Fibroblast of skin of abdomen (primary cell): ENCODE measurements at regions not wholly inside any gene's neighbourhood (a gene's known extent, or its start where the extent isn't known, plus 50 kb on each side); places are given as distances from the start of the nearest gene placed in this dataset.
A peak's percentile ranks its signal among the peaks of the same experiment; 100 is the strongest.
"Not testable (repeated sequence)": the region's sequence is repeated elsewhere in the genome, so short reads cannot be mapped to it uniquely, and the experiment has no call there.

Experiments used
- DNase-seq: peaks from one replicate; pipeline ENCODE4 v3.0.0-alpha.2; 2013

GRCh38 chr2:36163520-36164254, 191.9 kb upstream of the CRIM1 start:
- no peak for DNase-seq

- DNase-seq: not testable (repeated sequence)
Measured at GRCh38 chr2:36157093-36157492, 198.5 kb upstream of the CRIM1 start.

- no peak for DNase-seq
Measured at GRCh38 chr2:36147670-36148390, 207.7 kb upstream of the CRIM1 start.

- DNase-seq: no peak
Measured at GRCh38 chr2:36146765-36147164, 208.8 kb upstream of the CRIM1 start.

GRCh38 chr2:36140391-36140790, 215.2 kb upstream of the CRIM1 start:
- DNase-seq: no peak

- DNase-seq: no peak
Measured at GRCh38 chr2:36137612-36138011, 218.0 kb upstream of the CRIM1 start.

- DNase-seq: no peak
Measured at GRCh38 chr2:36134281-36134680, 221.3 kb upstream of the CRIM1 start.

GRCh38 chr2:36128359-36128758, 227.2 kb upstream of the CRIM1 start:
- no peak for DNase-seq

- DNase-seq: no peak
Measured at GRCh38 chr2:36125702-36126101, 229.9 kb upstream of the CRIM1 start.

GRCh38 chr2:36123995-36124394, 231.6 kb upstream of the CRIM1 start:
- no peak for DNase-seq

- no peak for DNase-seq
Measured at GRCh38 chr2:36097022-36097421, 258.6 kb upstream of the CRIM1 start.

GRCh38 chr2:36091844-36092741, 263.5 kb upstream of the CRIM1 start:
- not testable (repeated sequence) for DNase-seq

- no peak for DNase-seq
Measured at GRCh38 chr2:36088716-36089328, 266.8 kb upstream of the CRIM1 start.

- no peak for DNase-seq
Measured at GRCh38 chr2:36087344-36087743, 268.2 kb upstream of the CRIM1 start.

GRCh38 chr2:36079793-36080192, 275.8 kb upstream of the CRIM1 start:
- no peak for DNase-seq

- DNase-seq: no peak
Measured at GRCh38 chr2:36074008-36074407, 281.6 kb upstream of the CRIM1 start.

GRCh38 chr2:36071698-36072097, 283.9 kb upstream of the CRIM1 start:
- DNase-seq: no peak

GRCh38 chr2:36069074-36069473, 286.5 kb upstream of the CRIM1 start:
- no peak for DNase-seq

GRCh38 chr2:36068086-36068485, 287.5 kb upstream of the CRIM1 start:
- DNase-seq: no peak

- DNase-seq: no peak
Measured at GRCh38 chr2:36060133-36060532, 295.4 kb upstream of the CRIM1 start.

GRCh38 chr2:36059691-36060090, 295.9 kb upstream of the CRIM1 start:
- no peak for DNase-seq

GRCh38 chr2:36058953-36059352, 296.6 kb upstream of the CRIM1 start:
- peak; percentile 2 for DNase-seq

- no peak for DNase-seq
Measured at GRCh38 chr2:36058076-36058475, 297.5 kb upstream of the CRIM1 start.
